ENCODE measurements at regions not wholly inside any gene's neighbourhood (a gene's known extent, or its start where the extent isn't known, plus 50 kb on each side); places are given as distances from the start of the nearest gene placed in this dataset.
"Not testable (repeated sequence)": the region's sequence is repeated elsewhere in the genome, so short reads cannot be mapped to it uniquely, and the experiment has no call there.

GRCh38 chr15:88965097-88965496 is 51.9 kb upstream of the MFGE8 start:
- TF ChIP-seq CTCF (conservative IDR thresholded peaks at IDR 0.05 in 1 of 2, IDR thresholded peaks at IDR 0.05 in 1 of 2; ENCODE audit: low read depth in 1 of 2, low read length in 2 of 2); EZH2 (IDR thresholded peaks at IDR 0.05; ENCODE audit: low read length, missing control alignments): not testable (repeated sequence)
